GM18511 (cell line): ENCODE measurements at regions not wholly inside any gene's neighbourhood (a gene's known extent, or its start where the extent isn't known, plus 50 kb on each side); places are given as distances from the start of the nearest gene placed in this dataset.
"Not testable (repeated sequence)": the region's sequence is repeated elsewhere in the genome, so short reads cannot be mapped to it uniquely, and the experiment has no call there.

Source experiments
- ATAC-seq: cut with Tn5 transposase; IDR thresholded peaks from one replicate; pipeline ENCODE4 v1.9.1; 2021; ENCODE audit warnings: mild to moderate bottlenecking, moderate library complexity; ENCODE audit not compliant: unreplicated experiment

DNA sequence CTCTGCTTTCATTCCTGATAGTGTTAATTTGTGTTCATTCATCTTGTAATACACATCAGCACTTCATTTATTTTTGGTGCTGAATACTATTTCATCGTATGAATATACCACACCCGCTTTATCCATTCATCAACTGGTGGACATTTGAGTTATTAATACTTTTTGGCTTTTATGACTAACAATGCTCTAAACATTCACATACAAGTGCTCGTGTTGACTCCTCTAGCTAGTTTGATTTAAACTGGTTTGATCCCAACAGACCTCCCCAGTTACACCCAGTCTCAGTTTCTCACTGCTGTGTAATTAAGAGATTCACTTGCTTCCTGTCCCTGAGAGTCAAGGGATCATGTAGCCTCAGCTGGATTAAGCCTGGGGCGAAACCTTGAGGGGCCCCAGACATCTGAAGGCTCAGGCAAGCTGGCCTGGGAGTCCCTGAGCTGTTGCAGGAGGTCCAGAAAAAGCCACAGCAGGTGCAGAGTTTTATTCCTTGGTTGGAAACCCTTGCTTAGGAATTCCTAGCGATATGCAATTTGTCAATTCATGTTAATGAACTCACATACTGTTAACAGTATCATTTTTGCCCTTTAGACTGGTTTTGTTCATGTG, 52.8 kb upstream of the CLDN24 start:
- no peak for ATAC-seq

GRCh38 chr4:183376381-183376780, 54.2 kb upstream of the CLDN24 start:
- no peak for ATAC-seq

GRCh38 chr4:183377491-183377890, 55.3 kb upstream of the CLDN24 start:
- ATAC-seq = no peak

GRCh38 chr4:183378347-183378746, 56.1 kb upstream of the CLDN24 start:
- ATAC-seq = not testable (repeated sequence)

- ATAC-seq = no peak
These were observed 58.7 kb upstream of the CLDN24 start for GRCh38 chr4:183380901-183381300.

GRCh38 chr4:183383606-183384005, 60.8 kb upstream of the CDKN2AIP start:
- no peak for ATAC-seq

GRCh38 chr4:183384516-183384915, 59.9 kb upstream of the CDKN2AIP start:
- ATAC-seq = no peak

DNA sequence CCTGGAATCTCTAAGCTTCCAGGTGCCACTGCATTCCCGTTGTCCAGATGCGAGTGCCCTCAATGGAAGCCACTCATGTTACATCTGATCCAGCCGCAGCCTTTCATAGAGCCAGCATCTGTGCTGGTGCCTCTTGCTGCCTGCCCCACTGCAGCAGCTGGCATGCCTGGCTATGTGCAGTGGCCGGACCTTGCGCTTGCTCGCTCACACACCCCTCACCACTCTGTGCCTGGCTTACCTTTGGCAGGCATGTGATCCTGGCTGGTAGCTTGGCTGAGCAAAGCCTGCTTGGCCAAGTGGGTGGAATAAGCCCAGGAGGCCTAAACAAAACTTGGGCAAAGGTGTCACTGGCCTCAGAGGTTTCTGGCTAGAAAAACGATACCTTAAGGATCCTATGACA, 59.5 kb upstream of the CDKN2AIP start:
- ATAC-seq = no peak

DNA sequence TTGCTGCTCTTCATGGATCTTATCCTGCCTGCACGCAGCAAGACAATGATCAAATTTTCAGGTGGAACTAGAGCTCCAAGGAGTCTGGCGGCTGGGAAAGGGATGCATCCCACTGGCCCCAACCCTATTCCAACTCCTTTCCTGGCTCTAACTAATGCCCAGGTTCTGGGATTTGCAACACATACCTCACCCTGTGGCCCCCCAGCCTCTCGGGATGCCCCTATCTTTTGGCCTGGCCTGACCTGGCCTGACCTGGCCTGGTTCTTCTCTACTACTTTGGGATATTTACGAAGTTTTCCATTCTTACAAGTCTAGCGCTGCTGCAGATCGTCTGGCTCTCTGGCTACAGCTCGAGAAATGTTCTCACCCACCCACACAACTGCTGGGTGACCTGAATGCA, 56.4 kb upstream of the CDKN2AIP start:
- ATAC-seq = no peak

GRCh38 chr4:183388777-183389176, 55.7 kb upstream of the CDKN2AIP start:
- ATAC-seq = no peak

GRCh38 chr4:183390374-183390773, 54.1 kb upstream of the CDKN2AIP start:
- ATAC-seq = no peak

DNA sequence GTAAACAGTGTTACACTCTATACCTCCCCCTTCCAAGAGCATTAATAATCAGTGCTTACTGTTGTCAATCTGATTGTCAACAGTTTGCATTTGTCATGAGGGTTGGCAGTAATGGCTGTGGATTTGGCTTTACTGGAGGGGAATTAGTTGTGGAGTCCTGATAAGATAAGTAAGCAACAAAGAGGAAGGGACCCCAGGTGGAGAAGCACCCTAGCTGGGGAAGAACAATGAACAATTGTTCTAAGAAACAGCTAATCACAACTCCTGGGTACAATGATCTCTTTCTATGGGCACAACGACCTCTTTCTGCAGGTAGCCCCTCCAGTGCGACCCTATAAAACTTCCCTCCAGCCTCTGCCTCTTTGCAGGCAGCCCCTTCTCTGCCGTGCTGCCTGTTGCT, 53.2 kb upstream of the CDKN2AIP start:
- no peak for ATAC-seq

DNA sequence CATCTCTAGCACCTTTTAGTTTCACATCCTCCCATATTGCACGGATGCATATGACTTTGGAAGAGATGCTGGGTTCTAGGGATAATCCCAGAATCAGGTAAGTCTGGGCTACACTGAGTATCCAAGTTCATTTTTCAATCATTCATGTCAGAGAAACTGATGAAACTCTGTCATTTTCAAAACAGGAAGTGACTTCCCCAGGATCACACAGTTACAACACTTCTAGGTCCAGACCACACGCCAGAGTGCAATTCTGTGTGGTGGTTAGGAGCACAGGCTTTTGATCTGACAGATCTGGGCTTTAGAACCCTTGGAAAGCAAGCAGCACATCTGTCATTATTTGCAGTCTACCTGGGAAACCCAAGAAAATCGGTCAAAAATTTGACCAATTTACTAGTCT, 52.1 kb upstream of the CDKN2AIP start:
- peak; percentile 68 for ATAC-seq

DNA sequence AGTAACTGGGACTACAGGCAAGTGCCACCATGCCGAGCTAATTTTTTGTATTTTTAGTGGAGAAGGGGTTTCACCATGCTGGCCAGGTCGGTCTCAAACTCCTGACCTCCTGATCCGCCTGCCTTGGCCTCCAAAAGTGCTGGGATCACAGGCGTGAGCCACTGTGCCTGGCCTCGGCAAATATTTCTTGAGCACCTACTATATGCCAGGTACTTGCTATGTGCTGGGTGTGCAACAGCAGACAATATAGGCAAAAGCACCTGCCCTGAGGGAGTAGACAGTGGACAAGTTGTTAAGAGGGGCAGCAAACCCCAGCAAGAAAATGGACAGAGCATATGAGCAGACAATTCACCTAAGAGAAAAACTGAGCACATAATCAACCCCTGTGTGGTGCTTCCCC, 51.0 kb upstream of the CDKN2AIP start:
- ATAC-seq = no peak

DNA sequence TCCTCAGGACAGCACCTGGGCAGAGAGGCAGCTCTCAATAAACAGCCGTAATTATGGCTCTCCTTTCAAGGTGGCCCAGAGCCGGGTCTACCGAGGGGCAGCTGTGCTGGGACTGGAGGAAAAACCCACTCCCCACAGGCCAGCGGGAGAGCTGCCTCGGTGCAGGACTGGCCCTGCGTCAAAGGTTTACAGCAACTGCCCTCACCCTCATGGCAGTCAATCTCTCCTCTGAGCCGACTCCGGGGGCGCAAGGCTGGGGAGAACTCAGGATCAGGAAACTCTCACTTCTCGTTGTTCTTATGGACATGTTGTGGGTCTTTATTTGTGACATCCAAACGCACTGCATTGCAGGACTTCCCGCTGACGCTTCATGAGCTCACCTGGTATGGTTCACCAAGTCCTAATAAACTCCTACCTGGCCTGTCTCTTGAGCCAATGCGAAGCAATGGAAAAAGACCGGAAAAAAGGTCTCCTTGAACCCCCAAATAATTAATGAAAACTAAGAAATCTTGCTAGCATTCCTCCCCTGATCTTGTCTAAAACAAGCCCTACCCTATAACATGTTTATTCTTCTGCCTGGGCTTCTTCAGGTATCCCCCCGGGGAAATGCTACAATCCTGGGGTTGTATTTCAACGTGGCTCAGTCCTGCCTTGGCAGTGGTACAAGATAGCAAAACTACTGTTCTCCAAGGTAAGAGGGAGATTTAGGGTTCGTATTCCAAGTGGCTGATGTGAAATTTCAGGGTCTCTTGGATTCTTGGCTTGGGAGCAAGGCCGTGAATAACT, 50.1 kb upstream of the CDKN2AIP start:
- no peak for ATAC-seq
